GM23338 (cell line): ENCODE measurements at regions not wholly inside any gene's neighbourhood (a gene's known extent, or its start where the extent isn't known, plus 50 kb on each side); places are given as distances from the start of the nearest gene placed in this dataset.

ENCODE experiments used
- EZH2 ChIP-seq: fragments of 200-600 bp; sonication (generic); IDR thresholded peaks from one replicate; pipeline ENCODE4 v1.8.0; 2017; ENCODE audit warnings: antibody characterized with exemption, mild to moderate bottlenecking, low read depth; ENCODE audit not compliant: unreplicated experiment
- EZH2phosphoT487 ChIP-seq: fragments of 200-600 bp; sonication (generic); IDR thresholded peaks from one replicate; pipeline ENCODE4 v1.8.1; 2018; ENCODE audit warnings: antibody characterized with exemption; ENCODE audit not compliant: unreplicated experiment
- TF ChIP-seq, protein P1 (sequence below): IDR thresholded peaks from 2 replicates; pipeline ENCODE4 v1.6.1; 2016; ENCODE audit warnings: antibody characterized with exemption
- TF ChIP-seq, protein P2 (sequence below), 2 experiments: fragments of 200-600 bp in 1 of 2; sonication (generic) in 1 of 2; conservative IDR thresholded peaks; 2 replicates each; pipeline versions ENCODE4 v1.5.1 to v1.6.1; 2016 to 2017; ENCODE audit warnings: antibody characterized with exemption in 2 of 2, low read depth in 2 of 2, mild to moderate bottlenecking in 2 of 2, moderate library complexity in 1 of 2

DNA sequence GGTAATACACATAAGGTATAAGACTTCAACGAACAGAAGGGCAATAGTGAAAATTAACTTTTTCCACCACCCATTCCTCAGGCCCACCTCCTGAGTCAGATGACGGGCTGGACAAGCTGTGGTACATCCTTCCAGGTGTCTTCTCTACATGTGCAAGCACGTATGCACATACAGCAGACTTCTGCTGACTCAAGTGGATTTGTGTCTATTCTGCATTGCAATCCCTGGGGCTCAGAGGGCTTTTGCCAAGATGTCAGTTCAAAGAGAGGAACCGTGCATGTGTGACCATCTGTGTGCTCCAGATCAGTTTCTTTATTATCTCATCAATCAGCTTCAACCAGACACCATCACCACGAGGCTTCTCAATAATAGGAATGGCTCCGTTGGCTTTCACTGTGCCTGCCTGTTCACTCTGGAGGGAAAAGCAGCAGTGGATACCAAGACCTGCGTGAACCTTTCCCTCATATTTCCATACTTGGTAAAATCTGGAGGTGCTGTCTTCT, 288.4 kb downstream of the MTRR start:
- TF ChIP-seq, protein P1, sequence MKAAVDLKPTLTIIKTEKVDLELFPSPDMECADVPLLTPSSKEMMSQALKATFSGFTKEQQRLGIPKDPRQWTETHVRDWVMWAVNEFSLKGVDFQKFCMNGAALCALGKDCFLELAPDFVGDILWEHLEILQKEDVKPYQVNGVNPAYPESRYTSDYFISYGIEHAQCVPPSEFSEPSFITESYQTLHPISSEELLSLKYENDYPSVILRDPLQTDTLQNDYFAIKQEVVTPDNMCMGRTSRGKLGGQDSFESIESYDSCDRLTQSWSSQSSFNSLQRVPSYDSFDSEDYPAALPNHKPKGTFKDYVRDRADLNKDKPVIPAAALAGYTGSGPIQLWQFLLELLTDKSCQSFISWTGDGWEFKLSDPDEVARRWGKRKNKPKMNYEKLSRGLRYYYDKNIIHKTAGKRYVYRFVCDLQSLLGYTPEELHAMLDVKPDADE: no peak
- TF ChIP-seq EZH2: no peak
- TF ChIP-seq, protein P2, sequence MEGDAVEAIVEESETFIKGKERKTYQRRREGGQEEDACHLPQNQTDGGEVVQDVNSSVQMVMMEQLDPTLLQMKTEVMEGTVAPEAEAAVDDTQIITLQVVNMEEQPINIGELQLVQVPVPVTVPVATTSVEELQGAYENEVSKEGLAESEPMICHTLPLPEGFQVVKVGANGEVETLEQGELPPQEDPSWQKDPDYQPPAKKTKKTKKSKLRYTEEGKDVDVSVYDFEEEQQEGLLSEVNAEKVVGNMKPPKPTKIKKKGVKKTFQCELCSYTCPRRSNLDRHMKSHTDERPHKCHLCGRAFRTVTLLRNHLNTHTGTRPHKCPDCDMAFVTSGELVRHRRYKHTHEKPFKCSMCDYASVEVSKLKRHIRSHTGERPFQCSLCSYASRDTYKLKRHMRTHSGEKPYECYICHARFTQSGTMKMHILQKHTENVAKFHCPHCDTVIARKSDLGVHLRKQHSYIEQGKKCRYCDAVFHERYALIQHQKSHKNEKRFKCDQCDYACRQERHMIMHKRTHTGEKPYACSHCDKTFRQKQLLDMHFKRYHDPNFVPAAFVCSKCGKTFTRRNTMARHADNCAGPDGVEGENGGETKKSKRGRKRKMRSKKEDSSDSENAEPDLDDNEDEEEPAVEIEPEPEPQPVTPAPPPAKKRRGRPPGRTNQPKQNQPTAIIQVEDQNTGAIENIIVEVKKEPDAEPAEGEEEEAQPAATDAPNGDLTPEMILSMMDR (conservative IDR thresholded peaks at IDR 0.05; ENCODE audit: low read depth in 2 of 2): no peak
- TF ChIP-seq EZH2phosphoT487: no peak
